Liver (tissue), 2 donors: ENCODE measurements at regions not wholly inside any gene's neighbourhood (a gene's known extent, or its start where the extent isn't known, plus 50 kb on each side); places are given as distances from the start of the nearest gene placed in this dataset.

Experiments used
- CTCF ChIP-seq: fragments of 150-350 bp; IDR thresholded peaks from 2 replicates; pipeline ENCODE4 v1.5.1; 2017; ENCODE audit warnings: improper control_type of control experiment, low read depth, low read length; ENCODE audit not compliant: missing input control
- MAX ChIP-seq: IDR thresholded peaks from 2 replicates; pipeline ENCODE4 v1.6.1; 2016; ENCODE audit warnings: antibody characterized with exemption
- donor health status: healthy.

GRCh38 chr15:25243800-25244097, 195.1 kb downstream of the UBE3A start:
- no peak for TF ChIP-seq MAX
- TF ChIP-seq CTCF = no peak
